PC-3 (cell line): ENCODE measurements at regions not wholly inside any gene's neighbourhood (a gene's known extent, or its start where the extent isn't known, plus 50 kb on each side); places are given as distances from the start of the nearest gene placed in this dataset.

Experiments used
- ATAC-seq: fragments of 200-7000 bp; cut with Tn5 transposase; 2 replicates; pipeline ENCODE4 v1.9.1; 2020; ENCODE audit warnings: mild to moderate bottlenecking, moderate library complexity
- BruUV-seq: library from RNA; stranded (reverse); fragments of 400-500 nt; replicated peaks from 2 replicates; lab custom pipeline; 2021; lab: Mats Ljungman, UMichigan
- CTCF ChIA-PET: fragments of 300-600 bp; sonication (Branson Sonifier 250); formaldehyde crosslinking; loops from one replicate; lab custom pipeline; 2022; ENCODE audit warnings: antibody characterized with exemption; lab: Charles Lee
- POLR2A ChIA-PET: fragments of 300-600 bp; sonication (Branson Sonifier 250); formaldehyde crosslinking; loops from one replicate; lab custom pipeline; 2022; ENCODE audit warnings: antibody characterized with exemption; ENCODE audit not compliant: unreplicated experiment; lab: Charles Lee
- DNase-seq: peaks from one replicate; pipeline ENCODE4 v3.0.0-alpha.2; 2015
- H2AFZ ChIP-seq: fragments of 300-600 bp; sonication (generic); 2 replicates; pipeline ENCODE4 v1.6.0; 2016; ENCODE audit warnings: antibody characterized with exemption, low read length
- H3F3A ChIP-seq: fragments of 300-600 bp; sonication (generic); one replicate; pipeline ENCODE4 v1.6.0; 2017; ENCODE audit warnings: antibody characterized with exemption, low read length, control low read depth, mild to moderate bottlenecking; ENCODE audit not compliant: unreplicated experiment
- H3K27ac ChIP-seq: fragments of 300-600 bp; sonication (generic); 2 replicates; pipeline ENCODE4 v1.5.1; 2016; ENCODE audit warnings: mild to moderate bottlenecking, low read length
- H3K27me3 ChIP-seq: fragments of 300-600 bp; sonication (generic); 2 replicates; pipeline ENCODE4 v1.6.1; 2016; ENCODE audit warnings: low read length, mixed read lengths
- H3K36me3 ChIP-seq: fragments of 300-600 bp; sonication (generic); 2 replicates; pipeline ENCODE4 v1.6.1; 2016; ENCODE audit warnings: low read depth, mixed run types, low read length, mixed read lengths
- H3K4me1 ChIP-seq: fragments of 300-600 bp; sonication (generic); 2 replicates; pipeline ENCODE4 v1.5.1; 2016; ENCODE audit warnings: low read length; ENCODE audit not compliant: insufficient read depth
- H3K4me2 ChIP-seq: fragments of 300-600 bp; sonication (generic); 2 replicates; pipeline ENCODE4 v1.6.0; 2016; ENCODE audit warnings: low read length
- H3K4me3 ChIP-seq: fragments of 300-600 bp; sonication (generic); 2 replicates; pipeline ENCODE4 v1.5.1; 2016; ENCODE audit warnings: mild to moderate bottlenecking, low read length, mixed read lengths
- H3K79me2 ChIP-seq: fragments of 300-600 bp; sonication (generic); 2 replicates; pipeline ENCODE4 v1.6.1; 2017; ENCODE audit warnings: low read length, mixed read lengths
- H3K9ac ChIP-seq: fragments of 300-600 bp; sonication (generic); 2 replicates; pipeline ENCODE4 v1.6.0; 2016; ENCODE audit warnings: mild to moderate bottlenecking, low read length
- H3K9me2 ChIP-seq: fragments of 300-600 bp; sonication (generic); replicated peaks from 2 replicates; pipeline ENCODE4 v1.6.1; 2016; ENCODE audit warnings: mixed run types, low read length, mixed read lengths
- H3K9me3 ChIP-seq: fragments of 300-600 bp; sonication (generic); 2 replicates; pipeline ENCODE4 v1.6.1; 2016; ENCODE audit warnings: low read length, mixed read lengths
- H4K20me1 ChIP-seq: fragments of 300-600 bp; sonication (generic); 2 replicates; pipeline ENCODE4 v1.6.1; 2016; ENCODE audit warnings: low read length, mixed read lengths
- CTCF ChIP-seq: fragments of 300-600 bp; sonication (generic); conservative IDR thresholded peaks from 2 replicates; pipeline ENCODE4 v1.5.1; 2017; ENCODE audit warnings: antibody characterized with exemption, low read depth, mild to moderate bottlenecking, low read length
- EZH2 ChIP-seq: fragments of 300-600 bp; sonication (generic); IDR thresholded peaks from one replicate; pipeline ENCODE4 v1.6.1; 2017; ENCODE audit warnings: antibody characterized with exemption, mild to moderate bottlenecking, low read length; ENCODE audit not compliant: unreplicated experiment
- EZH2phosphoT487 ChIP-seq: fragments of 300-600 bp; sonication (generic); IDR thresholded peaks from 2 replicates; pipeline ENCODE4 v1.6.1; 2018; ENCODE audit warnings: mild to moderate bottlenecking, antibody characterized with exemption, low read length, borderline replicate concordance
- intact Hi-C: fragments of 100-400 bp; cut with micrococcal nuclease; formaldehyde crosslinking; loops from 2 replicates; pipeline ENCODE4 v1.9.0; 2023

- Histone ChIP-seq H3K4me2 (no peak overlapping the region), H3K27ac (no peak overlapping the region), H3K9me3 (no peaks in the 10 kb centered on the region), H3K9ac (no peak overlapping the region), H3K79me2 (no peaks in the 10 kb centered on the region), H2AFZ (no peak overlapping the region), H3K4me1 (no peaks in the 10 kb centered on the region), H3K9me2 (no peaks in the 10 kb centered on the region), H3K27me3 (peaks cover 57% of the 10 kb centered on the region), H3K36me3 (no peaks in the 10 kb centered on the region), H3K4me3 (no peak overlapping the region), H4K20me1 (no peaks in the 10 kb centered on the region), H3F3A (no peaks in the 10 kb centered on the region)
- TF ChIP-seq EZH2phosphoT487 = no peak
- TF ChIP-seq EZH2 = no peak
- no peak for TF ChIP-seq CTCF
- intact Hi-C loops = no loop called here
- BruUV-seq = no TSS peak
- DNase-seq (no peak), ATAC-seq (no peak)
- CTCF ChIA-PET = no interaction called here
- POLR2A ChIA-PET = no interaction called here
These were observed 66.1 kb downstream of the RBMX2 start for GRCh38 chrX:130467936-130468335.

GRCh38 chrX:130468395-130468923, 66.7 kb downstream of the RBMX2 start:
- Histone ChIP-seq H3K9me2 (no peaks in the 10 kb centered on the region), H4K20me1 (no peaks in the 10 kb centered on the region), H3K4me2 (no peak overlapping the region), H3K4me1 (no peaks in the 10 kb centered on the region), H3K36me3 (no peaks in the 10 kb centered on the region), H3K9me3 (no peaks in the 10 kb centered on the region), H3K9ac (no peak overlapping the region), H3K79me2 (no peaks in the 10 kb centered on the region), H3K27ac (no peak overlapping the region), H3K27me3 (peaks cover 54% of the 10 kb centered on the region), H3K4me3 (no peak overlapping the region), H3F3A (no peaks in the 10 kb centered on the region), H2AFZ (no peak overlapping the region)
- intact Hi-C loops = no loop called here
- no TSS peak for BruUV-seq
- ChIA-PET CTCF (no interaction called here), POLR2A (no interaction called here)
- ATAC-seq (no peak), DNase-seq (no peak)
- TF ChIP-seq EZH2 (no peak), EZH2phosphoT487 (no peak), CTCF (no peak)

GRCh38 chrX:130482871-130483270, 81.1 kb downstream of the RBMX2 start:
- Histone ChIP-seq H3K9me2 (no peaks in the 10 kb centered on the region), H3K4me1 (no peaks in the 10 kb centered on the region), H3K4me3 (no peak overlapping the region), H3K9ac (no peak overlapping the region), H3K27ac (no peak overlapping the region), H3K36me3 (no peaks in the 10 kb centered on the region), H4K20me1 (no peaks in the 10 kb centered on the region), H3F3A (no peaks in the 10 kb centered on the region), H3K4me2 (no peak overlapping the region), H3K9me3 (no peaks in the 10 kb centered on the region), H2AFZ (no peak overlapping the region), H3K27me3 (peaks cover 22% of the 10 kb centered on the region), H3K79me2 (no peaks in the 10 kb centered on the region)
- ChIA-PET POLR2A (no interaction called here), CTCF (no interaction called here)
- DNase-seq (no peak), ATAC-seq (no peak)
- no TSS peak for BruUV-seq
- no peak for TF ChIP-seq EZH2phosphoT487
- no peak for TF ChIP-seq CTCF
- no peak for TF ChIP-seq EZH2
- intact Hi-C loops = no loop called here
